HUES48 (cell line): ENCODE measurements at regions not wholly inside any gene's neighbourhood (a gene's known extent, or its start where the extent isn't known, plus 50 kb on each side); places are given as distances from the start of the nearest gene placed in this dataset.

Experiments used
- H3K27ac ChIP-seq: one replicate; pipeline ENCODE4 v1.7.0; 2013; ENCODE audit warnings: low read depth, low read length, inconsistent platforms
- H3K27me3 ChIP-seq: 2 replicates; pipeline ENCODE4 v1.6.1; 2013; ENCODE audit warnings: mild to moderate bottlenecking, low read length; ENCODE audit not compliant: control insufficient read depth, insufficient read depth
- H3K36me3 ChIP-seq: 2 replicates; pipeline ENCODE4 v1.6.1; 2013; ENCODE audit warnings: low read length; ENCODE audit not compliant: control insufficient read depth, insufficient read depth
- H3K4me1 ChIP-seq: 2 replicates; pipeline ENCODE4 v1.6.1; 2013; ENCODE audit warnings: mild to moderate bottlenecking, low read length; ENCODE audit not compliant: control insufficient read depth, insufficient read depth
- H3K4me3 ChIP-seq: 2 replicates; pipeline ENCODE4 v1.5.1; 2013; ENCODE audit warnings: mild to moderate bottlenecking, low read depth, low read length
- H3K9ac ChIP-seq: 2 replicates; pipeline ENCODE4 v1.6.1; 2013; ENCODE audit warnings: mild to moderate bottlenecking, low read depth, low read length, moderate library complexity
- H3K9me3 ChIP-seq: 2 replicates; pipeline ENCODE4 v1.6.1; 2013; ENCODE audit warnings: low read length; ENCODE audit not compliant: control insufficient read depth, insufficient read depth

- Histone ChIP-seq H3K4me1 (no peaks in the 10 kb centered on the region), H3K9ac (no peak overlapping the region), H3K27me3 (no peaks in the 10 kb centered on the region), H3K27ac (no peak overlapping the region), H3K4me3 (no peak overlapping the region), H3K36me3 (no peaks in the 10 kb centered on the region), H3K9me3 (peaks cover 2% of the 10 kb centered on the region; the same call in 1 of the 2 replicates)
Observed at GRCh38 chr10:83572036-83572435, 567.3 kb upstream of the GHITM start.

GRCh38 chr10:83574770-83575169 lies 564.5 kb upstream of the GHITM start:
- H3K9me3 ChIP-seq = peaks cover 2% of the 10 kb centered on the region; the same call in 1 of the 2 replicates
- no peaks in the 10 kb centered on the region for H3K4me1 ChIP-seq
- no peak overlapping the region for H3K4me3 ChIP-seq
- H3K27ac ChIP-seq = no peak overlapping the region
- H3K36me3 ChIP-seq = no peaks in the 10 kb centered on the region
- no peaks in the 10 kb centered on the region for H3K27me3 ChIP-seq
- no peak overlapping the region for H3K9ac ChIP-seq

- Histone ChIP-seq H3K9ac (no peak overlapping the region), H3K4me1 (peaks cover 3% of the 10 kb centered on the region; the same call in 1 of the 2 replicates), H3K4me3 (no peak overlapping the region), H3K27me3 (no peaks in the 10 kb centered on the region), H3K36me3 (no peaks in the 10 kb centered on the region), H3K27ac (no peak overlapping the region), H3K9me3 (peaks cover 2% of the 10 kb centered on the region; the same call in 1 of the 2 replicates)
Observed at GRCh38 chr10:83577421-83577820, 561.9 kb upstream of the GHITM start.

GRCh38 chr10:83580373-83581012 lies 558.8 kb upstream of the GHITM start:
- Histone ChIP-seq H3K4me1 (peaks cover 10% of the 10 kb centered on the region; the same call in 1 of the 2 replicates), H3K4me3 (no peak overlapping the region), H3K27me3 (no peaks in the 10 kb centered on the region), H3K27ac (no peak overlapping the region), H3K36me3 (no peaks in the 10 kb centered on the region), H3K9me3 (peaks cover 2% of the 10 kb centered on the region; the same call in 1 of the 2 replicates), H3K9ac (no peak overlapping the region)

GRCh38 chr10:83582407-83583095 lies 556.8 kb upstream of the GHITM start:
- H3K9me3 ChIP-seq = no peaks in the 10 kb centered on the region
- H3K27ac ChIP-seq = no peak overlapping the region
- H3K36me3 ChIP-seq = no peaks in the 10 kb centered on the region
- no peak overlapping the region; the same call in 1 of the 2 replicates for H3K4me3 ChIP-seq
- H3K27me3 ChIP-seq = no peaks in the 10 kb centered on the region
- peaks cover 10% of the 10 kb centered on the region; the same call in 1 of the 2 replicates for H3K4me1 ChIP-seq
- no peak overlapping the region for H3K9ac ChIP-seq

- Histone ChIP-seq H3K36me3 (no peaks in the 10 kb centered on the region), H3K9ac (no peak overlapping the region), H3K27ac (no peak overlapping the region), H3K9me3 (no peaks in the 10 kb centered on the region), H3K27me3 (no peaks in the 10 kb centered on the region), H3K4me1 (peaks cover 10% of the 10 kb centered on the region; the same call in 1 of the 2 replicates), H3K4me3 (no peak overlapping the region)
Observed at GRCh38 chr10:83585686-83586085, 553.6 kb upstream of the GHITM start.

GRCh38 chr10:83592337-83592935 lies 546.9 kb upstream of the GHITM start:
- no peak overlapping the region for H3K27ac ChIP-seq
- no peaks in the 10 kb centered on the region for H3K27me3 ChIP-seq
- peaks cover 5% of the 10 kb centered on the region for H3K9me3 ChIP-seq
- no peak overlapping the region for H3K9ac ChIP-seq
- no peaks in the 10 kb centered on the region for H3K4me1 ChIP-seq
- no peaks in the 10 kb centered on the region for H3K36me3 ChIP-seq
- no peak overlapping the region for H3K4me3 ChIP-seq

GRCh38 chr10:83603708-83604107 lies 535.6 kb upstream of the GHITM start:
- Histone ChIP-seq H3K27ac (no peak overlapping the region), H3K36me3 (no peaks in the 10 kb centered on the region), H3K27me3 (no peaks in the 10 kb centered on the region), H3K9ac (no peak overlapping the region), H3K9me3 (no peaks in the 10 kb centered on the region), H3K4me1 (peaks cover 12% of the 10 kb centered on the region), H3K4me3 (no peak overlapping the region)

- Histone ChIP-seq H3K27me3 (no peaks in the 10 kb centered on the region), H3K9me3 (no peaks in the 10 kb centered on the region), H3K4me3 (no peak overlapping the region), H3K9ac (no peak overlapping the region), H3K36me3 (no peaks in the 10 kb centered on the region), H3K4me1 (peaks cover 12% of the 10 kb centered on the region), H3K27ac (no peak overlapping the region)
Observed at GRCh38 chr10:83605783-83606630, 533.3 kb upstream of the GHITM start.

GRCh38 chr10:83607959-83608745 lies 531.2 kb upstream of the GHITM start:
- no peaks in the 10 kb centered on the region for H3K9me3 ChIP-seq
- H3K4me1 ChIP-seq = peaks cover 12% of the 10 kb centered on the region
- H3K4me3 ChIP-seq = no peak overlapping the region
- H3K27me3 ChIP-seq = no peaks in the 10 kb centered on the region
- H3K9ac ChIP-seq = no peak overlapping the region
- no peak overlapping the region for H3K27ac ChIP-seq
- no peaks in the 10 kb centered on the region for H3K36me3 ChIP-seq
